ENCODE measurements at regions not wholly inside any gene's neighbourhood (a gene's known extent, or its start where the extent isn't known, plus 50 kb on each side); places are given as distances from the start of the nearest gene placed in this dataset.

GRCh38 chr9:75602060-75602459 is 288.4 kb upstream of the PCSK5 start:
- Histone ChIP-seq H3K9me3 (ENCODE audit: insufficient read depth, low read length) (no peaks in the 10 kb centered on the region), H3K79me2 (ENCODE audit: low read length) (no peaks in the 10 kb centered on the region), H3K4me2 (ENCODE audit: low read length) (no peak overlapping the region), H3K36me3 (replicated peaks; ENCODE audit: low read depth, low read length) (no peaks in the 10 kb centered on the region), H3K9ac (ENCODE audit: low read length) (no peak overlapping the region), H4K20me1 (ENCODE audit: insufficient read depth, low read length) (no peaks in the 10 kb centered on the region), H3K27me3 (ENCODE audit: low read depth, low read length) (no peaks in the 10 kb centered on the region), H3K27ac (ENCODE audit: low read length) (no peak overlapping the region), H2AFZ (ENCODE audit: low read depth, low read length) (no peak overlapping the region), H3K4me3 (ENCODE audit: low read length) (no peak overlapping the region), H3K4me1 (ENCODE audit: low read length) (no peaks in the 10 kb centered on the region)
- no peak for TF ChIP-seq CTCF (IDR thresholded peaks at IDR 0.05; ENCODE audit: low read depth, low read length)
- no peak for TF ChIP-seq EZH2phosphoT487 (IDR thresholded peaks at IDR 0.05; ENCODE audit: low read depth)

- H3K9me3 ChIP-seq (ENCODE audit: insufficient read depth, low read length) = no peaks in the 10 kb centered on the region
- H3K4me1 ChIP-seq (ENCODE audit: low read length) = no peaks in the 10 kb centered on the region
- H3K27ac ChIP-seq (ENCODE audit: low read length) = no peak overlapping the region
- H3K36me3 ChIP-seq (replicated peaks; ENCODE audit: low read depth, low read length) = no peaks in the 10 kb centered on the region
- H4K20me1 ChIP-seq (ENCODE audit: insufficient read depth, low read length) = no peaks in the 10 kb centered on the region
- H3K4me2 ChIP-seq (ENCODE audit: low read length) = no peak overlapping the region
- no peak for TF ChIP-seq CTCF (IDR thresholded peaks at IDR 0.05; ENCODE audit: low read depth, low read length)
- no peak for TF ChIP-seq EZH2phosphoT487 (IDR thresholded peaks at IDR 0.05; ENCODE audit: low read depth)
- no peak overlapping the region for H3K9ac ChIP-seq (ENCODE audit: low read length)
- H3K4me3 ChIP-seq (ENCODE audit: low read length) = no peak overlapping the region
- no peaks in the 10 kb centered on the region for H3K27me3 ChIP-seq (ENCODE audit: low read depth, low read length)
- H3K79me2 ChIP-seq (ENCODE audit: low read length) = no peaks in the 10 kb centered on the region
- no peak overlapping the region for H2AFZ ChIP-seq (ENCODE audit: low read depth, low read length)
These were observed 285.8 kb upstream of the PCSK5 start for GRCh38 chr9:75604661-75605060.

- no peak overlapping the region for H3K4me3 ChIP-seq (ENCODE audit: low read length)
These were observed 283.0 kb upstream of the PCSK5 start for GRCh38 chr9:75607521-75607920.

GRCh38 chr9:75609401-75609800 is 281.1 kb upstream of the PCSK5 start:
- Histone ChIP-seq H3K4me1 (ENCODE audit: low read length) (no peaks in the 10 kb centered on the region), H3K27ac (ENCODE audit: low read length) (no peak overlapping the region), H3K36me3 (replicated peaks; ENCODE audit: low read depth, low read length) (no peaks in the 10 kb centered on the region), H3K9ac (ENCODE audit: low read length) (no peak overlapping the region), H3K9me3 (ENCODE audit: insufficient read depth, low read length) (peaks cover 11% of the 10 kb centered on the region; the same call in 1 of the 2 replicates), H3K4me3 (ENCODE audit: low read length) (no peak overlapping the region), H3K79me2 (ENCODE audit: low read length) (no peaks in the 10 kb centered on the region), H4K20me1 (ENCODE audit: insufficient read depth, low read length) (no peaks in the 10 kb centered on the region), H3K4me2 (ENCODE audit: low read length) (no peak overlapping the region), H3K27me3 (ENCODE audit: low read depth, low read length) (no peaks in the 10 kb centered on the region), H2AFZ (ENCODE audit: low read depth, low read length) (no peak overlapping the region)
- TF ChIP-seq CTCF (IDR thresholded peaks at IDR 0.05; ENCODE audit: low read depth, low read length) (no peak), EZH2phosphoT487 (IDR thresholded peaks at IDR 0.05; ENCODE audit: low read depth) (no peak)

More at GRCh38 chr9:75607521-75607920, 283.0 kb upstream of the PCSK5 start:
- no peaks in the 10 kb centered on the region for H3K36me3 ChIP-seq (replicated peaks; ENCODE audit: low read depth, low read length)
- H3K4me1 ChIP-seq (ENCODE audit: low read length) = no peaks in the 10 kb centered on the region
- H3K9me3 ChIP-seq (ENCODE audit: insufficient read depth, low read length) = peaks cover 7% of the 10 kb centered on the region; the same call in 1 of the 2 replicates
- H2AFZ ChIP-seq (ENCODE audit: low read depth, low read length) = no peak overlapping the region
- no peaks in the 10 kb centered on the region for H3K27me3 ChIP-seq (ENCODE audit: low read depth, low read length)
- no peaks in the 10 kb centered on the region for H4K20me1 ChIP-seq (ENCODE audit: insufficient read depth, low read length)
- H3K4me2 ChIP-seq (ENCODE audit: low read length) = no peak overlapping the region
- H3K27ac ChIP-seq (ENCODE audit: low read length) = no peak overlapping the region
- no peak for TF ChIP-seq CTCF (IDR thresholded peaks at IDR 0.05; ENCODE audit: low read depth, low read length)
- no peak for TF ChIP-seq EZH2phosphoT487 (IDR thresholded peaks at IDR 0.05; ENCODE audit: low read depth)
- no peaks in the 10 kb centered on the region for H3K79me2 ChIP-seq (ENCODE audit: low read length)
- no peak overlapping the region for H3K9ac ChIP-seq (ENCODE audit: low read length)

Data from OCI-LY3 (cell line).